GM18951 (cell line): ENCODE measurements at regions not wholly inside any gene's neighbourhood (a gene's known extent, or its start where the extent isn't known, plus 50 kb on each side); places are given as distances from the start of the nearest gene placed in this dataset.

Source experiments
- POLR2A ChIP-seq: IDR thresholded peaks from 4 replicates; pipeline ENCODE4 v1.6.1; 2011; ENCODE audit warnings: mild to moderate bottlenecking; ENCODE audit not compliant: insufficient read length, insufficient read depth; ENCODE audit errors: extremely low read depth
- in situ Hi-C: fragments of 300-500 bp; cut with MboI; formaldehyde crosslinking; loops from one replicate; pipeline ENCODE4 v1.12.0; 2022; ENCODE audit warnings: low sequenced_read_pairs, mixed read lengths, inconsistent platforms; ENCODE audit not compliant: unreplicated experiment

DNA sequence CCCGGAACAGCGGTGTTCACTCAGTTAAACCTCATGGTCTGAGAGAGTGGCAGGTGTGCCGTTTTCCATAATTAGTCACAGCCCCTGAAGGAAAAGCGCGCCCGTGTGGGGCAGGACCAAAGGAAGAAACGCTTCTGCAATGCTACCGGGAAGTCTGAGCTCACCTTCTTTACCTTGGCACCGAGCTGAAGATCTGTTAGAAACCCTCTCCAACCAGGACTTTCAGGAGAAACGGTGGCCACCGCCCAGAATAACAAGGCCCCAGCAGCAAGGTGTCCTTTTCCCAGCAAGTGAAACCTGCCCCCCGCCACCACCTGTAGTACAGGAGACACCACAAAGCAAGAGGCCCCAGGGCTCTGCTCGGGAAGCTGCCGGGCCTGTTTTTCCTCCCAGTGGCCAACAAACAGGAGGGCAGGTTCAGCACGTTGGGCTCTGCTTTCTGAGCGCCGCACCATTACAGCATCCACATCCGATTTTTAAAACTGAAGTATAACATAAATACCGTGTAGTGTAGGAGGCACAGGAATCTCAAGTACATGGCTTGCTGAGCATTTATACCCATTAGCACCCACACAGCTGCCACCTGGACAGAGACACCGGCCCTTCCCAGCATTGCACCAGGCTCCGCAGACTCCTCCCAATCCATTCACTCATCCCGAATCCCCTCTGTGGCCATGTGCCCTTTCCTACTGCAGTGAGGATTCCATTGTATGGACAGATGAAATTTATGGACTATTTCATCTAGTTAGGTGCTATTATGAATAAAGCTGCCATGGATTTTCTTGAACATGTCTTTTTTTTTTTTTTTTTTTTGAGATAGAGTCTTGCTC, 121.8 kb upstream of the RIOK3 start:
- in situ Hi-C loops: no loop called here
- TF ChIP-seq POLR2A: no peak

DNA sequence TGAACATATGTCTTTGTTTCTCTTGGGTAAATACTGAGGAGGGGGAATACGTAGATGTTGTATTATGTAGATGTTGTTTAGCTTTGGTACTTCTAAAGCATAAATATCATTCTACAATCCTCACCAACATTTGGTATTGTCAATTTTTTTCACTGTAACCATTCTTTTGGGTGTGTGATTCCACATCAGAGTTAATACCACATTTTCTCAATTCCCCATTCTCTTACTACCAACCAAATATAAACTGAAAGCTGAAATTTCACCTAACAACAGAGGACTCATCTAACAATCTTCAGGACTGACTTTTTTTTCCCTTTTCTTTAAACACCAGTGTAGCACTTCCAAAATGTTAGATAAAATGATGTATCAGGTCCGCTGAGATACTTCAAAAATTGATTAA, 120.7 kb upstream of the RIOK3 start:
- TF ChIP-seq POLR2A: no peak

DNA sequence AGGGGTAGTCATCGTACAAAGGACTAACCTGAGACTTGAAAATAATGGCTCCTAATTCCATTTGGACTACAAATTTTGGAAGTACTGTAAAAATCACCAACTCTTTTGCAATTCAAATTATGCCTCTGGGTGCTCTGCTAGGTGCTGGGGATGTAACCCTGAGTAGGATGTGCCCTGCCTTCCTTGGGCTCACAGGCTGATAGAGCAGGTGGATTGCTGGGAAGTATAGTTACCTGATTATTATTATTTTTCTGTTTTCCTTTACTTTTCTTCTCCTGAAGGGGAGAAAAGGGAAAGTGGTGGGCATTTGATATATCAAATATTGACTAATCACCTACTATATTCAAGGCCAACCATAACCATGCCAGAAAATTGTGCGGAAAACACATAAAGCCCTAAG, 119.3 kb upstream of the RIOK3 start:
- no peak for TF ChIP-seq POLR2A
- in situ Hi-C loops: no loop called here

More for the DNA sequence above, 120.7 kb upstream of the RIOK3 start:
- in situ Hi-C loops: no loop called here

DNA sequence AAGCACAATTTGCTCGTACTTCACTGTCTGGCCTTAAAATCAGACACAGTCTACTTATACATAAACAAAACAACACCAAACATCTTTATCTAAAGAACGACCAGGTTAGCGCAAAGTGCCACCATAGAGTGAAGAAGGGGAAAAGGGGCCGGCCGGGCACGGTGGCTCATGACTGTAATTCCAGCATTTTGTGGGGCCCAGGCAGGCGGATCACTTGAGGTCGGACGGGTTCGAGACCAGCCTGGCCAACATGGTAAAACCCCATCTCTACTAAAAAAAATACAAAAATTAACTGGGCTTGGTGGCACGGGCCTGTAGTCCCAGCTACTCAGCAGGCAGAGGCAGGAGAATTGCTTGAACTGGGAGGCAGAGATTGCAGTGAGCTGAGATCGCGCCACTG, 118.5 kb upstream of the RIOK3 start:
- in situ Hi-C loops: no loop called here
- TF ChIP-seq POLR2A: no peak

DNA sequence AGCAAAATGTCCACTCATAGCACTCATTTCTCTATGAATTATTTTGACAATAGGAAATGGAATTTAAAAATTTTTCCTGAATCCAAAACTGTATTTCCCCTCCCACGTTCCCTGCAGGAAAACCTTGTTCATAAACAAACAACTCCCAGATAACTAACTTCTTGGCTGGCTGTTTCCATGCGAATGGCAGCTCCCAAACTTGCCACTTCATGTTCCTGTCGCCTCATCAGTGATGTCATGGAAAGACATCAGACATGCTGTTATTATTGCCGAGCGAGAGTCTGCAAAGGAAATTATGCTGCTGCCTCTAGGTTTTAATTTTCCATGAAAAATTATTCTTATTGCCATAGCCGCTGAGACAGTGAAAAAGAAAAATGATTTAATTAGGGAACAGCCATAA, 117.0 kb upstream of the RIOK3 start:
- TF ChIP-seq POLR2A: no peak
- in situ Hi-C loops: no loop called here

DNA sequence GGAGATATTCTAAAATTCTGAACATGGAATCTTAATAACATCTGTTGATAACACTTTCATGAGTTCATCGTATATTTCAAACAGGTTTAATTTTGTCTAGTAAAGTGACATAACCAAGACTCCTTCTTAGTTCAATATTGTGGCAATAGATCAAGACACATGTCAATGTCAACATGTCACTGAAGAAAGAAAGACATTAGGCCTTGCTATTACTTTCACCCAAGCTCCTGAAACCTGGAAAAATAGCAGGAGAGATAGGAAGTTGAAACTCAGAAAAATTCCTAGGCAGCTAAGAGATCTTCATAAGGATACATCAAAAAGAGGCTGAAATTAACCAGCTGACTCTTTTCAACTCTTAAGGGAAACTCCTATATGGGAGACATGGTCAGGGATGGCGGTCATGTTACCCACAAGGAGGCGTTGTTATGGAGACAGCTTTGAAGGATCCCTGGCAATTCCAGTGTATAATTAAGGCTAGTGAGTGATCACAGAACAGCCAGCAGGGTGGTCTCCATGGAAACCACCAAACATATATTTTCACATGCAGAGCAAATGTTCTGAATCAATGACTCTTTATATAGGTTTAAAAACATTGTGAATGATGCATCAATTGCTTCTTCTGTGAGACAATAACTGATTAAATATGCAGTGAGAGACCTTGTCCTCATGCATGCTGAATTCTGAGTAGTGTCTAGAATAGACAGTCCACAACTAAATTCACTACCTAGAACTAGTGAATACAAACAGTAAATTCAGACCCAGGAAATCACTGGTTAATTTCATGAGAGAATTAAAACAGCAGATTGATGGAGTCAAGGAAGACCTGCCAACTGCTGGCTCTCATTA, 115.3 kb upstream of the RIOK3 start:
- in situ Hi-C loops: no loop called here
- TF ChIP-seq POLR2A: no peak

DNA sequence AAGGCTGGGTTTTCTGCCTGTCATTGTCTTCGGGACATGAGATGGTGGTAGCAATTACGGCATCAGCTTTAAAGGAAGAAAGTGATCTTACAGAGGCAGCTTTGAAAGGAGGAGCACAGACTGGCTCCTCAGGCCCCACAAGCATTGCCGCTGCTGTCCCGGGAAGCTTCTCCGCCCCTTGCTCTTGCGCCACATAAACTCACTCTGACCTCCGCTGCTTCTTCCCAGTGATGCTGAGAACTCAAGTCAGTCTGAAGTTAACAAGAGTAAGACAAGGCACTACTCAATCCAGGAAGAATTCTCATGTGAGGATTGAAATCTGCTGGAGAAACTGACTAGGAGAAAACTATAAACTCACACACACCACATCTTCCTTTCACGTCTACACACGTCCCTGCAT, 112.4 kb upstream of the RIOK3 start:
- in situ Hi-C loops: no loop called here
- no peak for TF ChIP-seq POLR2A

DNA sequence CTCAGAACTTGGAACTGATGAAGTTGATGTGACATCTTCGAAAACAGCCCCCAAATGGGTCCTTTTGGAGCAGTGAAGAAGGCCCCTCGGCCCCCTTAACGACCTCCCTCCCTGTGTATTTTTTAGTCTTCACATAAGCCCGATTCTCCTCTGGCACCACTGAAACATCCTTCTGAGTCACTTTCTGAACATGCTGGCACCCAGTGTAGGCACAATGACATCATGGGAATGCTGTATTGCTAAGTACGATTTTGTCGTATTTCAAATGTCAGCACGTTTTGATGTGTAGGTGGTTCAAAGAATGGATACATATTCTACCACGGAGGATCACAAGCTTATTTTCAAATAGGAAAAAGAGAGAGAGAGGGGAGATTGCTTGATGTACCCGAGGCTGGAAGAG, 111.7 kb upstream of the RIOK3 start:
- TF ChIP-seq POLR2A: no peak
- in situ Hi-C loops: no loop called here

DNA sequence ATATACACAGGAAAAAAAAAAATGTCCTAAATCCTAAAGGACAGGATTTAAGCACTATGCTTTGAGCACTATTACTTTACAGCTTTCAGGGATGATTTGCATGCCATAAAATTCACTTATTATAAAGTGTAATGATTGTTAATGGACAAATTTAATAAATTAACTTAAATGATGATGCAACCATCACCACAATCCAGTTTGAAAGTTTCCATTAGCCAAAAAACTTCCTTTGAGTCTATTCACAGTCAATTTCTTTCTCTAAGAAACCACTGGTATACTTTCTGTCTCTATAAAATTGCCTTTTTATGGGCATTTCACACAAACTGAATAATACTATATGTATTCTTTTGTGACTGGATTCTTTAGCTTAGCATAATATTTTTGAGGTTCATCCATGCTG, 111.1 kb upstream of the RIOK3 start:
- in situ Hi-C loops: no loop called here
- no peak for TF ChIP-seq POLR2A

DNA sequence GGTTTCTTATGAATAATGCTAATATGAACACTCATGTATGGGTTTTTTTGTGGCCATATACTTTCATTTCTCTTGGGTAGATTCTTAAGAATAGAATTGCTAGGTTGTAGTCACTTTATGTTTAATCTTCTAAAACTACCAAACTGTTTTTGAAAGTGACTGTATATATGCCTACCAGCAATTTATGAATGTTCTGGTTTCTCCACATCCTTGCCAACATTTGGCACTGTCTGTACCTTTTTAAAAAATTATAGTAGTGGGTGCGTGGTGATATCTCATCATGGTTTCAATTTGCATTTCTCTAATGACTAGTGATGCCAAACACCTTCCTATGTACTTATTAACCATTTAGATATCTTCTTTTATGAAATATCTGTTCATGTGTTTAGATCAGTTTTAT, 110.6 kb upstream of the RIOK3 start:
- no peak for TF ChIP-seq POLR2A
- in situ Hi-C loops: no loop called here

DNA sequence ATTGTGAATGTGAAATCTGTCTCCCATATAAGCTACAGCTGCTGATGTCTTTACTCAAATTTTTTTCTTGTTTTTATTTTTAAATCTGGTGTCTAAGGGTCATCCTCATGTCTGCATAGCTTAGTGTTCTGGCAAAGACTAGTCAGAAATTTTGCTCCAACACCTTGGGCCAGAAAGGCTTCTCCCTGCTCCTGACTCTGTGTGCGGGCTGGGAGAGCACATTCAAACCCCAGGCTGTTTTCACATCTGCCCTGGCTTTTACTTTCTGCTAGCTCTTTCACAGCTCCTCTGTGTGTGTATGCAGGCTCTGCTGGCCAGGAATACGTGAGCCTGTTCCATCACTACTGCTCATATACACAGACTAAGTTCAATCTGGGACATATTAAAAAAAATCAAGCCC, 102.9 kb upstream of the RIOK3 start:
- in situ Hi-C loops: no loop called here
- no peak for TF ChIP-seq POLR2A

DNA sequence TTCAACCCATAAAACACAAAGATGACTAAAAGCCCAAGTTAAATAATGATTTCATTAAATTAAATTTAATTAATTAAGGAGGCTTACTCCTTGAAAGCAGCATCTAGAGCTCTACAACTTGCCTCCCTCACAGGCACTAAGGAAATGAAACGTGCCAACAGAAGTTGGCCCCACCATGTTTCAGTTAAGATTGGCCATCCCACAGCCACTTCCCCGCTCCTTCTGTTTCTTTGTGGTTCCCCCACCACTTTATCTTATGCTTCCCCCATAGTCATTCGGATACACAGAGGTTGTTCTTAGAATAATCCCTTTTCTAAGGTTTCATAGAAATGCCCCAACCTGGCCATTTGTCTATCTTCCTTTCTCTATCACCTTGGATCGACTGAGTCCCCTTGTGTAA, 101.6 kb upstream of the RIOK3 start:
- no peak for TF ChIP-seq POLR2A
- in situ Hi-C loops: no loop called here

DNA sequence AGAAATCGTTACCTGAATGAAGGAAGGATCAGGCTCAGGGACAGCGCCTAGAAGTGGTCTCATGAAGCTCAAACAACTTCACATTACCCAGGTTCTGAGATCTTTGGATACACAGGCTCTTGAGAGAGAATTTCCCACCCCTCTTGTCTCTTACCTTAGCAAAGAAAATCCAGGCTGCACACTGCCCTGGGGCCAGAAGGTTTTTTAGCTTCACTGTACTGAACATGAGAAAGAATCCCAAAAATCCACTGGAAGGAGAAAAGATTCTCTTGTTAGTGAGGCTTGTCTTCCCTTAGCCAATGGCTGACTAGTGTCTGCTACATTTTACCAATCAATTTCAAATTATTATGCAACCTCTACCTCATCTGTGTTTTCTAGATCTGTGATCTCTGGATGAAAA, 101.0 kb upstream of the RIOK3 start:
- TF ChIP-seq POLR2A: no peak
- in situ Hi-C loops: no loop called here

DNA sequence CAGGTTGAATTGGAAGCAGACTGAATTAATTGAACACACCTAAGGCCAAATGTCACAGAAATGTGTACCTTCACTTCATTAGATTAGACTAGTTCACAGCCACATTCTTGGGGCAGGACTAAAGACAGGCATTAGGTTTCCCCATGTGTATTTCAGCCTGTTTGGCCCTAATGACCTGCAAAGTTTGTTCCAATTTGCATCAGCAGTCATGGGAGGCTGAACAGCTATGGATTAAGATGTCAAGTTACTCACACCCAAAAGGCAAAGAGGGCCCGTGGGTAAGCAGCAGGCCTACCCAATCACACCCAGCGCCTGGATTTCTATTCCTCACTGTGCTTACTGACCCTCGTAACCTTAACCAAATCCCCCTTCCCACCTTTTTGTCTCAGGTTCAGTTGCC, 99.6 kb upstream of the RIOK3 start:
- in situ Hi-C loops: no loop called here
- no peak for TF ChIP-seq POLR2A
